ENCODE measurements at regions not wholly inside any gene's neighbourhood (a gene's known extent, or its start where the extent isn't known, plus 50 kb on each side); places are given as distances from the start of the nearest gene placed in this dataset.

DNA sequence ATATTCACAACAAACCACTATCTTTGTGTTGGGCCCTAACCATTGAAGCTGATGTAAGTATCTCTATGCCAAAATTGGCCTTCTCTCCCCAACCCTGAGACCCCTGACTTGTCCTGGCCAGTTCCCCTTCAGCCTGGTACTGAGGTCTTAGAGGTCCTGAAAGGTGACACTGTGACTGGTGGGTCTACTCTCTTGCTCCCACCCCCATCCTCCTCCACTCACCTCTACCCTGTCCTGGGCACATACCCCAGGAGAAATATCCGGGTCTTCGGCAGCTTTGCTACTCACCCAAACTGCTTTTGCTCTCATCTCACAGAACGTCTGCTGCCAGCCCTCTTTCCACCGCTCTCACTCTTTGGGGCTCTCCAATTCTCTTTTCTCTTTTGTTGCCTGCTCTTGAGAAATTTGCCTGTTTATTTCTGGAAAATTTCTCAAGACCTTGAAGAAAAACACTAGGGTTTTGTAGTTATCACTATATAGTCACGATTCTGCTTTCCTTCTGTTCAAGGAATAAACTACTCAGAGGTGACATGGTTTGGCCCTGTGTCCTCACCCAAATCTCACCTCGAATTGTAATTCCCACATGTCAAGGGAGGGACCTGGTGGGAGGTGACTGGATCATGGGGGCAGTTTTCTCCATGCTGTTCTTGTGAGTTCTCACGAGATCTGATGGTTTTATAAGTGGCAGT, 133.8 kb upstream of the PKDCC start:
- no peak for DNase-seq (ENCODE audit: low read depth)

DNA sequence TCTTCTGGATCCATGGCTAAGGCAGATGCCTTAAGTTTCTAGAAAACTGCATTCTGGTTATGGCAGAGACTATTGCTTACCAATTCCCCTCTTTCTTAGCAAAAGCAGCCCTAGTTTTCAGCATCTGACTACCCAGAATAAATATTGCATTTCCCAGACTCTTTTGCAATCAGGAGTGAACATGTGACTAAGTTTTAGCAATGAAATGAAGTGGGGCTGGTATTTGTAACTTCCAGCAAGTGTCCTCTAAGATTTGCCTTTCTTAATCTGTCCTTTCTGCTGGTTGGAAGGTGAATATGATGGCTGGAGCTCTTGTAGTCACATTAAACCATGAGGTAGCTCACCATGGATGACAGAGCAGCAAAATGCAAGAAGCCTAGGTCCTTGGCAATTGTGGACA, 132.9 kb upstream of the PKDCC start:
- no peak for DNase-seq (ENCODE audit: low read depth)

DNA sequence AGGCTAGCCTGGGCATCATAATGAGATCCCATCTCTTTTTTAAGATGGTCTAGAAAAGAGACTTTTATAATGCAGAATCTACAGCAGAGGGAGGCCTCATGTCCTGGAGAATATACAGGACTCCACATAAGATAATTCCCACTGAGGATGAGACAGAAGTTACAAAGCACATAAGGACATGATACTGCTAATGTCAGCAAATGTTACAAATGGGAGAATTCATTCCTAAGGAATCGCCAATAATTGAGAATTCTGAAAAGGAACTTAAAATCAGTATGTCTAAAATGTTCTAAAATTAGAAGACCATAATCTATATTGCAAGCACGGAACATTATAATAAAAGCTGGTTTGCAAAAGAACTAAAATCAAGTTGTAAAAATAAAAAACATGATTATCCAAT, 131.6 kb upstream of the PKDCC start:
- no peak for DNase-seq (ENCODE audit: low read depth)

DNA sequence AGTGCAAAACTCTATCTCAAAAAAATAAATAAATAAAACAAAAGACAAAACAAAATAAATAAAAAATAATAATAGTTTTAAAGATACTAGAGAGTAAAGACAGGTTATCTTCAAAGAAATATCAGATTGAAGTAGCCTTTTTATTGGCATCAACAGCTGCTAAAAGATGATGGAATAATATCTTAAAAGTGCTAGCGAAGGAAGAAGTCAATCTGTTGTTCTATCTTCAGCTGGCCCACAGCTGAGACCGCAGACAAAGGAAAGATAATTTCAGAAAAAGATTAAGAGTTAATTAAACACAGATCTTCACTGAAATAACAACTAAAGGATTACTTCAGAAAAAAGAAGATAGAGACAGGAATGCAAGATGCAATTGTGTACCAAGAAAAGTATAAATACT, 130.2 kb upstream of the PKDCC start:
- no peak for DNase-seq (ENCODE audit: low read depth)

DNA sequence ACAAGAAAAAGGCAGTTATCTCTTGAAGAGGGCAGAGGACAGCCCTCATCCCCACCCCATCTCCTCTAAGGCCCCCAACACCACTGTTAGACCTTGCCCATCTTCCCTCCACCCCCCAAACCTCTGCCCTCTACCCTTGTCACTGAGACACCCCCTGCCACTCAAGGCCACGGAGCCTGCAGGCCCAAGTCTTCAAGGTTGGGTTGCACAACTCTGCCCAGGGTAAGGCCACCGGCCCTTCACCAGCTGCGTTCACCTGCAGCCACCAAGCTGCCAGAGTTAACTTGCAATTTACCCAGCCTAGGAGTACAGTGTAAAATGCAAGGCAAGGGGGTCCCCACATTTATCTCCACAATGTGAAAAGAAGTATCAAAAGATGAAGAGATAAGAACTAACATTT, 128.7 kb upstream of the PKDCC start:
- no peak for DNase-seq (ENCODE audit: low read depth)

DNA sequence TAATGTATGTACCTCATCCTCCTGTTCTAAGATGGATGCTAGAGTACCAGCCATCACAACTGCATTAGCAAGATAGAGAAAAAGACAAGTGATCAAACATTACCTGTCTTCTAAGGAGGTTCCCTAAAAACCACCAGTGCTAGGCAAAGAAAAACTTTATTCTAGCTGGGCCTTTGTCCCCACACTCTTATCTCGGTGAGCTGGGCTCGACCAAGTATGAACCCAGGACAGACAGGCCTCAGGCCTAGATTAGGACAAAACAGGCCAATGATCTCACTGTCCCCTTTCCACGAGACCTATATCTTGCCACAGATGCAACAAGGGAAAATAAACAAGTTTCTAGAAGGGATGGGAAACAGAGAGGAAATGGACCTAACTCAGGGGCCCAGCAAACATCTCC, 127.6 kb upstream of the PKDCC start:
- no peak for DNase-seq (ENCODE audit: low read depth)

DNA sequence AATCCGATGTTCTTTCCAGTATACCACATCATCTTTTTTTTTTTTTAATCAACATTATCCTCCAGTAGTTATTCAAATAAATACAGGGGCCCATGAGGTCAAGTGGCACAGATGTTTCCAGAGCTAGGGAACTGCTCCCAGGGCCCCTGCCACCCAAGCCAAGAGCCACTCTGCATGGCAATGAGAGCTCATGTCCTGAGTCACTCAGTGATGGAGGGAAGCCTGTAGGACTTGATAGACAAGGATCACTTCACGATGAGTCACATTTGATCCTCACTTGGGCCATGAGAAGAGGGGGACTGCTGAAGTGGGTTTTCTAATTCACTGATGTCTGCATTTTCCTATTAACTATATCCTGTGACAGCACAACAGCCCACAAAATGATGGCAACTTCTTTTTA, 127.0 kb upstream of the PKDCC start:
- DNase-seq (ENCODE audit: low read depth), result no peak

DNA sequence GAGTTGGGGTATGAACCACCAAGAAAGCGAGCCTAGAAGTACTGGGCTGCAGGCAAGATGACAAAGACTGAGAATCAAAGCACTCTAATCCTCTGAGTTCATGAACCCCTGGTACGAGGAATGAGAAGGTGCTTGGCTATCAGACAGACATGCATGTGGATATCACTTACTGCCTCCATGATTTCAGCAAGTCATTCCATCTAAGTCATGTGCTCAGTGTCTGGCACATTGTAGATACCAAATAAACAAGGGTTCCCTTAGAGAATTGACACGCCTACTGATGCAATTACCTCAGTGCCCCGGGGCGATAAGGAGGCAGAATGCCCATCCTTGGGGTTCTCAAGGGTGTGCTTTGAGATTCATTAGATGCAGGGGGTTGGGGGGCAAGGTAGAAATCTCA, 125.6 kb upstream of the PKDCC start:
- no peak for DNase-seq (ENCODE audit: low read depth)

DNA sequence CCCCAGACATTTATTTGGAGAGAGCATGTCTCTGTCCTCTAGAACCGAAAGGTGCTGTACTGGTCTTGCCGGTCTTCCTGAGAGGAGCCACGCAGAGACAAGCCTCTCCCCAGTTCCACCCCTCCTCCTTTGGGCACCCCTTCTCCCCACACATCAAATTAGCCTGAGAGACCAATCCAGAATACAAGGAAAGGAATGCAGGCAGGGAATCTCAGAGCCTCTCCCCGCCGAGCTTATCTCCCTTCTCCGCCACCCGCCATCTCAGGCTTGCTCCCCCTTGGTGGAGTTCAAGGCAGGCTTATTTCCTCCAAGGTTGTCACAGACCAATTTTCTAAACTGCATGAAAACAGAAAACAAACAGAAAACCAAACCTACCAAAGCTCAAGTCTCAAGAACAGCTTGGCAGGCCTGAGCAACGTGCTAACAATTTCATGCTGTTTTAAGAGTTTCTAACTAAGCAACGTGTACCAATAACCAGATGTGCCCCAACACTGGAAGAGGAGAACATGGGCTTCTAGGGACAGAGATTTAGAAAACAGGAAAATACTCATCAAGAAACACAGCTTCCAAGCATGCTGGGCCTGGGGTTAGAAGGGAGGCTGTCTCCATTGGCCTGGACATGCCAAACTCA, 124.5 kb upstream of the PKDCC start:
- DNase-seq (ENCODE audit: low read depth), result no peak

DNA sequence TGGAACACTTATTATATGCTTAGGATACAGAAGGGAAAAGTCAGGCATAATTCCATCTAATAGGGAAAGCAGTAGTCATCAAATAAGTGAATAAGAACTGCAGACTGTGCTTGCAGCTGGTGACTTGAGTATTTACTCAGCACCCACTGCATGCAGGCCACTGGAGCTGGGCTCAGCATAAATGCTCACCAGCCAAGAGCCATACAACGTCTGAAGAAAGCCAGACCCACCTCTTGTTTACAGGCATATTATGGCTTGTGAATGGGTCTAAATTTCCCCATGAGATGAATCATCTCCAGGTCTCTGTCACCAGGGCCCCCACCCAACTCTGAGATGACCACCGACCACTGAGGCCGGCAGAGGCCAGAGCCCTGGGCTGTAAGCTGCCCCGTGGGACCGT, 123.8 kb upstream of the PKDCC start:
- no peak for DNase-seq (ENCODE audit: low read depth)

DNA sequence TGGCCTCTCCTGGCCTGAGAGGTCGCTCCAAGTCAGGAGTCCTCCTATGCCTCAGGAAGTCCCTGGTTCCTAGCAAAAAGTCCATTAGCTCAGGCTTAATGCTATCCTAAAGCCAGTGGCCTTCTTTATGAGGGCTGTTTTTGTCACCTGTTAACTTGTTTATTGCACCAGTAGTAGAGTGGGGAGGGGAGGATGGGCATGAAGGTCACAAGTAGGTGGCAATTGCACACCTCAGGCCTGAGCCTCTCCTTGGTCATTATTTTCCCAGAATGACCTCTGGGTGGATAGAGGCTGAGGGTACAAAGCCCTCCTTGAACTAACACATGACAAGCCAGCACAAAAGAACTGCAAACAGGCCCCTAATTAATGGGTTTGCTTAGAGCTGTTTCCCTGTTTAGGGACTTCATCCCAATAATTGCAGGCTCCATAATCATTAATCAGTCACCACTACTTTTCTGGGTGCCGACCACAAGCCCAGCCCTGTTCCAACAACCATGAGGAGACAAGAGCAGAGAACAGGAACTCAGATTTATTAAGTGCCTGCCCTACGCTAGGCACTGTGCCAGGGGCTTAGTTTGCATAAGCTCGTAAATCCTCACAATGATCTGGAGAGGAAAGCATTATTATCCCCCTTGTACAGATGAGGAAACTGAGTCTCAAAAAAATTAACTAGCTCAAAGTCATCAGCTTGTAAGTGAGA, 123.0 kb upstream of the PKDCC start:
- no peak for DNase-seq (ENCODE audit: low read depth)

DNA sequence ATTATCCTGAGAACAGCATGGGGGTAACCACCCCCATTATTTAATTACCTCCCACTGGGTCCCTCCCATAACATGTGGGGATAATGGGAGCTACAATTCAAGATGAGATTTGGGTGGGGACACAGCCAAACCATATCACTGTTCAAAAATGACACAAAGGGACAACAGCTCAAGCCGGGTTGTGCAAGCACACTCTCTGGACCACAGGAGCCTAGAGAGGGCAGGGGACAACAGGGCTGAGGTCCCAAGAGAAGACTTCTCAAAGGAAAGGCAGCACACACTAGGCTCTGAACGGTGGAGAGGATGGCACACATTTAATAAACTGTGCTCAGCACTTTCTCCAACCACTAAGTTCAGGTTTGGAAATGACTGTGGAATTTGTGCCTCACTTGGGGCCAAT, 122.1 kb upstream of the PKDCC start:
- DNase-seq (ENCODE audit: low read depth), result no peak

DNA sequence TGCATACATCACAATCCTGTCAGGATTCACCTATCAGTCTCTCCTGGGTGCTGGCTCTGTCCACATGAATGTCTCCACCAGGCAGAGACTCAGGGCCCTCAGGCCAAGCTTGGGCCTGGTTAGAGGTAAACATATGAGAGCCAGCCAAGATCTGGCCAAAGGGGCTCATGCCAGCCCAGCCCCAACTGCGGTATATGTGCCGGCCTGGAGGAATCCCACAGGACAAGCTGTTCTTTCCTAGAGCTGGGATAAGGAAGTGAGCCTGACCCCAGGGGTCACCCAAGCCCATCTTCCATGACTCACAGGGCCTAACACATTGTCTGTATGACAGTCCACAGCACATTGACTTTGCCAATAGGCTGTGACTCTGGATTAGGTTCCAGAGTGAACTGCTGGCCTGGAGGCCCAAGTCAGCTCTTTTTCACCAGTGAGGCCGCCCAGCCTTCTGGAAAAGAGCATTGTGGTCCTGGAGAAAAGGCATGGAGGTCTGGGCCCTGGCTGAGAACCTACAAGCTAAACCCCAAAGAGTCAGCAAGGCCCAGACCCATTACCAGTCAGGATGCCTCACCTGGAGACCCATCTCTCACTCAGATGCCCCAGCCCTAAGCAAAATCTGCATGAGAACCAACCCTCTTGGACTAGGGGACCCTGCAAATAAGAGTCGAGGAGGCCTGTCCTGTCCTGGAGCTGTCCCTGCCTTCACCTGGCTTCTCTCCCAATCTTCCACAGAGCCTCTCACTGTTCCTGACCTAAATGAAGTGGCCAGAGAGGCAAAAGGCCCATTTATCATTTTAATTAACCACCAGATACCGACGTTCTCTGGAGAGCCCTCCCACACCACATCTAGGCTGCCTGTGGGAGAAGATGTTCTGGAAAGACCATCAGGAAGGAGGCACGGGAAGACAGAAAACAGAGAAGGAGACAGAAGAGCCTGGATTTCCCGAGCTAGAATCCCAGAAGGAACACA, 120.9 kb upstream of the PKDCC start:
- no peak for DNase-seq (ENCODE audit: low read depth)

DNA sequence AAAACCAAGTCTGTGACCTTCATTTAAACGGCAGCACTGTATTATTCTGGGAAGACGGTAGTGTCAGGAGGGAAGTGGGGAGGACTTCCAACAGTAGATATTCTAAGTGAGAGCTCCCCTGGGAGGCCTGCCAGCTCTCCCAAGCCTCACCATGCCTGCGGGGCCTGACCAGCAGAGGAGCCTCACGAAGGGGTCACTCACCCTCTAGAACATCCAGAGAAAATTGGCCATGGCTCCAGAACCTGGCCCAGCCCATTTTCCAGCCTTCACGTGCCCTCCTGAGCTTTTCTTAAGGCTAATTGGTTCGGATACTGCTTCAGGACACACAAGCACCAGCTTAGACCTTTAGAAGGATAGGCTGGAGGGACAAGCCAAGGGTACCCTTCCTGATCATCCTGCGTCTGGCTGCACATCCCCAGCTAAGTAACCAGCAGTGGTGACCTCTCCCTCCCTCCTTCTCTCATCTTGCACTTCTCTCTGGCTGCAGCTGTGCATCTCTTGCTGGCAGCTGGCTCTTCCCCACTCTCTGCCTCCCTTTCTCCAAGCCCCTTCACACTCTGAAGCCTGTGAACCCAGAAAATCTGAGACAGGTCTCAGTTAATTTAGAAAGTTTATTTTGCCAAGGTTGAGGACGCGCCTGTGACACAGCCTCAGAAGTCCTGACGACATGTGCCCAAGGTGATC, 120.1 kb upstream of the PKDCC start:
- DNase-seq (ENCODE audit: low read depth), result no peak

DNA sequence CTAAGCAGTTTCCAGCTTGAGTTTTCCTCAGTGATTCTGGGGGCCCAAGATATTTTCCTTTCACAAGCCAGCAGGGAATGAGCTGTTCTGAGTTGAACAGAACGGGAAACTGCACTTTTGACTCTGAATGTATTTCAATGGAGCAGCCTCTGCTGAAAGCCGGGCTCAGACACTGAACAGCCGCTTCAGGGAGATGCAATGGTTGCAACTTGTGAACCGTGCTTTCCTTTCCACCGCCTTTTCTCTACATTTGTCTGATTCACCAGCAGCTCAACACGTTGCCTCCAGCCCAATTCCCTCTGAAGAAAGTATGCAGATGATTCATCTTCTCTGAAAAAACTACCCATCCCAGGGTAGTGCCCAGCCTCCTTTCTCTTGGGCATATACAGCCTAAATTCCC, 119.3 kb upstream of the PKDCC start:
- DNase-seq (ENCODE audit: low read depth), result no peak

DNA sequence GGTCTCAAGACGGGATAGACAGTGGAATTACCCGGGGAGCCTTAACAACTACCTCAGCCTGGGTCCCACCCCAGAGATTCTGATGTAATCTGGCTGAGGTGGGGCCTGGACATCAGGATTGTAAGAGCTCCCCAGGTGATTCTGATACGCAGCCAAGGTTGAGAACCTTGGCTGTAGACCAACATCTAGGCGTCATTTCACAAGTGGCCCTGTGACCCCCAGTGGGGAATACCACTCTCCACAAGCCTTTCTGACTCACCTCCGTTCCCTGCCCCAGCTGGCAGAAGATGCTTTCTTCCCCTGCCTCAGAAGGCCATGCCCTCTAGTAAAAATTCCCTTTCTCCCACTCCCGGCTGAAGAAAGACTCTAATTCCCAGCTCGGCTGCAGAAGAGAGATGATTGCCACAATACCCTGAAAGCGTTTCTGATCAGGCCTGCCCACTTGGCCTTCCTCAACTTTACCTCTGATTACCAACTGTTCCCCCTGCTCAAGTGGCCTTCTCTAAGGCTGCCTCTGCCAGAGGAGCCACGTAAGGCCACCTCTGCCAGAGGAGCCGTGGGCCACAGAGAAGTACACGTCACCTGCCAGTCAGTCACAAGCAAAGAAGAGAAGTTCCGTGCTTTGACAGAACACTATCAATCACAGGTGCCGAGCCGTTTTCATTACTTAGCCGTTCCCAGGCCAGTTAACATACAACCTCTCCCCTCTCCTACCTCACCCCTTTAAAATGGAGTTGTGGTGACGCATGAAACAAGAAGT, 116.8 kb upstream of the PKDCC start:
- no peak for DNase-seq (ENCODE audit: low read depth)

DNA sequence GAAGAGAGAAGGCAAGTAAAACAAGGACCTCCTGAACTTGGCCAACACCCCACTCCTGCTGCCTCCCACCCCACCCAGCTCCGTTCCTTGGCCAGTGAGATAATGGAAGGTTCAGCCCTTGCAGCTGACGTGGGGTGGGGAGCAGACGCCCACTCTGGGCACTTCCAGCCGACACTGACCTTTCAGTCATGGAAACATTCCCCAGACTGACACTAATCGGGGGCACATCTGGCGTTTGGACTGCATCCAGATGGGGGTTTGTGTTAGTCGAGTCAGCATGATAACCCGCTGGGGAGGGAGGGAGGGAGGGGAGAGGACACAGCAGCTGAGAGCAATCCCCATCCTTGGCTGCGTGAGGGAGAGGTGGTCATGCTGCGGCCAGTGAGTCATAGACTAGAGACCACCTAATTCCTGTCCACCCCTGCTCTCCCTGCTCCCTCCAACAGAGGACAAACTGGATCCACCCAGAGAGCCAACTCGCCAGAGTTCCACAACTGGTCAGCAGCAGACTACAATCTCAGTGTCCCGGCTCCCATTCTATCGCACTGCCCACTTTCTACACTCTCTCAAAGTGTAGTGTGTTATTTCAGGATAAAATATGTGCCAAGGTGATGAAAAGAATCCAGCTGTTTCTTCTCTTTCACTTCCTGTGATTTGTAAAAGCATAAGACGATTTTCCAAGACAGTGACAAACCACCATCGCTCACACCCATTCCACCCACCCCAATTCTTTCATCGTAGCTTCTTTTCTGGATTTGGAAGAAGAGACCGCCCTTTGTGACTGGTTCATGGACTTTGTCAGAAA, 115.4 kb upstream of the PKDCC start:
- DNase-seq (ENCODE audit: low read depth), result no peak

DNA sequence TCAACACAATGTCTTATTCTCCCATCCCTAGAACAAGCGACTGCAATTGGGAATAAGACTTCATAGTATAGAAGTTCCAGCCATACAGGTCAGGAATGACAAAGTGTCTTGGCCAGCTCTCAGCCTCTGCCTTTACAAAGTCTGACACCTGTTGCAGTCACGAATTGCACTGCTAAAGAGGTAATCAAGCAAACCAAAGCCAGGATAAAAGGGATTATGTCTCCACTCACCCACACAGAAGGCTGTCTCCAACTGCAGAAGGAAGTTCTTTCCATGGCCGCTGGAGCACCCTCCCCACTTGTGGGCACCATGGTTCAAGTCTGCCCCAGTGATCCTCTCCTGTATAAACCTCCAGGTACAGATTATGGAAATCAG, 114.8 kb upstream of the PKDCC start:
- no peak for DNase-seq (ENCODE audit: low read depth)

DNA sequence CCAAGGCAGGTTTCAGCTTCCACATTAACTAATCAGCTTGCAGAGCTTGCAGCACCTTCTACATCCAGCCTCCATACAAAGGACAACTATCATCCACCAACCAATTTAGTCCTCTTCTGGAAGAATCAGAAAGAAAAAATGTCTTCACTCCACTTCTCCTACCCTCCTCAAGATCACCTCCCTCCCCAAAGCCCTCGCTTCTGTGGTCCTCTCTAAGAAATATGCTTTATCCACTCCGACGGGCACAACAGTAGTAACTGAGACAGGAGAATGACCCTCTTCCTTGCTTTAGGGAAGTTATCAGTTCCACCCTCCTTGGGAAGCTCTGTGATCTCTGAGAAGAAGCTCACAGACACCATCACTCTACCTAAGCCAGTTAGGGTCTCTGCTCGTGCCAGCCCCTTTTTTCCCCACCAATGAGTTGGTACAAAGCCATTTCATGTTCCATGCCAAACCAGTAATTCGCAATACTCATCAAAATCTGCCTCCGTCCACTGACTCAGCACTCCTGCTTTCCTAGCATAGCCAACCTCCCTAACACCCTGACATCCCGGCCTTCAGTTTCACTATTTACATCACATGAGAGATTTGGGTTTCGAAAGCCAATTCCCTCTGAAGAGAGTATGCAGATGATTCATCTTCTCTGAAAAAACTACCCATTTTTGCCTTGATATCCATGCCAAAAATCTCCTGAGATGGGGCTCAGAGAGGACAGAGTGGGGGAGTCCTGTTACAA, 114.1 kb upstream of the PKDCC start:
- DNase-seq (ENCODE audit: low read depth), result no peak
